ENCODE measurements at regions not wholly inside any gene's neighbourhood (a gene's known extent, or its start where the extent isn't known, plus 50 kb on each side); places are given as distances from the start of the nearest gene placed in this dataset.
"Not testable (repeated sequence)": the region's sequence is repeated elsewhere in the genome, so short reads cannot be mapped to it uniquely, and the experiment has no call there.

DNA sequence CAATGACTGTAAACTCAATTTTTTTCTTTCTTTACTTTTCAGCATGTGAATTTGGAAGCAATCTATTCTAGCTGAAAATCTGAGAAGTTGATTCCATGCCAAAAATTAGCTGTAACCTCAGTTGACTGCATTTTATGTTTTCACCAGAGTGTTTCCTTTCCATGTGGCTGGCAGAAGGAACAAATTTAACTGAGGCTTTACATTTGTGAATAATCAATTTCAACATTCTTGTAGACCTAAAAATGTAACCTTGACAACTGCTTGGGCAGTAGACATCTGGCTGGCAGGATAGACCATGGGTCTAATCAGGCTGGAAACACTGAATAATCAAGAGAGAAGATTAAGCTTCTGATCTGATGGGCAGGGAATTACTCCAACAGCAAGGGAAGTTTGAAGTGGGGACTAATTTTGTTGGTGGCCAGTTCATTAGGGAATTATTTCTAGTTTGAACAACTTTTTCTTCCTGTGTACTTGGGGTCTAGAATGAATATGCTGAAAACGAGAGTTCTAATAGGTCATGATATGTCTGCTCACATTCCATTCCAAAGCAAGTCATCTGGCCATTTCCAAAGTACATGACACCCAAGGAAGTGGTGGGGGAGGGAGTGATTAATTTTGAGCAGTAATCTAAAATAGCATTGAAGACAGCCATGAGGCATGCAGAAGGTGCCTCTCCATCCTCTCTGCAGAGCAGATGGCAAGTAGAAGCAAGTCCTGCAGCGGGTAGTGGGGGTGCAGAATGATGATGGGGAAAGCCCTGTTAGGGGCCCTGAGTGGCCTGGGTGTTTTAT is 68.2 kb downstream of the ATP23 start:
- Histone ChIP-seq H3K9me3 (ENCODE audit: insufficient read depth, low read length) (no peaks in the 10 kb centered on the region), H3K9ac (ENCODE audit: insufficient read length, low read depth) (no peak overlapping the region), H3K4me3 (ENCODE audit: insufficient read length, low read depth) (no peak overlapping the region), H3K4me1 (ENCODE audit: insufficient read depth, insufficient read length) (no peaks in the 10 kb centered on the region), H3K36me3 (ENCODE audit: insufficient read depth, insufficient read length, low read length) (no peaks in the 10 kb centered on the region), H3K27me3 (ENCODE audit: insufficient read depth, insufficient read length) (no peaks in the 10 kb centered on the region)
- DNase-seq (ENCODE audit: low read depth, low spot score): no peak
- no peak for TF ChIP-seq SUZ12 (IDR thresholded peaks at IDR 0.05; ENCODE audit: extremely low read depth, insufficient read depth, insufficient read length)
- TF ChIP-seq ZNF274 (IDR thresholded peaks at IDR 0.05; ENCODE audit: low read depth, low read length): no peak
- TF ChIP-seq YY1 (IDR thresholded peaks at IDR 0.05; ENCODE audit: insufficient read depth, insufficient read length): no peak

- Histone ChIP-seq H3K36me3 (ENCODE audit: insufficient read depth, insufficient read length, low read length) (no peaks in the 10 kb centered on the region), H3K4me1 (ENCODE audit: insufficient read depth, insufficient read length) (no peaks in the 10 kb centered on the region), H3K4me3 (ENCODE audit: insufficient read length, low read depth) (no peak overlapping the region), H3K9me3 (ENCODE audit: insufficient read depth, low read length) (no peaks in the 10 kb centered on the region), H3K9ac (ENCODE audit: insufficient read length, low read depth) (no peak overlapping the region), H3K27me3 (ENCODE audit: insufficient read depth, insufficient read length) (no peaks in the 10 kb centered on the region)
- TF ChIP-seq YY1 (IDR thresholded peaks at IDR 0.05; ENCODE audit: insufficient read depth, insufficient read length) (no peak), ZNF274 (IDR thresholded peaks at IDR 0.05; ENCODE audit: low read depth, low read length) (no peak), SUZ12 (IDR thresholded peaks at IDR 0.05; ENCODE audit: extremely low read depth, insufficient read depth, insufficient read length) (no peak)
- no peak for DNase-seq (ENCODE audit: low read depth, low spot score)
Measured at GRCh38 chr12:58011676-58012075, 70.3 kb downstream of the ATP23 start.

DNA sequence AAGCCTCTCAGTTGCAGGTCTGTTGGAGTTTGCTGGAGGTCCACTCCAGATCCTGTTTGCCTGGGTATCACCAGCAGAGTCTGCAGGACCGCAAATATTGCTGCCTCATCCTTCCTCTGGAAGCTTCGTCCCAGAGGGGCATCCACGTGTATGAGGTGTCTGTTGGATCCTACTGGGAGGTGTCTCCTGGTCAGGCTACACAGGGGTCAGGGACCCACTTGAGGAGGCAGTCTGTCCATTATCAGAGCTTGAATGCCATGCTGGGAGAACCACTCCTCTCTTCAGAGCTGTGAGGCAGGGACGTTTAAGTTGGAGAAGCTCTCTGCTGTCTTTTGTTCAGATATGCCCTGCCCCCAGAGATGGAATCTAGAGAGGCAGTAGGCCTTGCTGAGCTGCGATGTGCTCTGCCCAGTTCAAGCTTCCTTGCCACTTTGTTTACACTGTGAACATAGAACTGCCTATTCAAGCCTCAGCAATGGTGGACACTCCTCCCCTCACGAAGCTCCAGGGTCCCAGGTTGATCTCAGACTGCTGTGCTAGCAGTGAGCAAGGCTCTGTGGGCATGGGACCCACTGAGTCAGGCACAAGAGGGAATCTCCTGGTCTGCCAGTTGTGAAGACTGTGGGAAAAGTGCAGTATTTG is 81.1 kb downstream of the ATP23 start:
- H3K9me3 ChIP-seq (ENCODE audit: insufficient read depth, low read length); DNase-seq (ENCODE audit: low read depth, low spot score); H3K4me3 ChIP-seq (ENCODE audit: insufficient read length, low read depth); H3K9ac ChIP-seq (ENCODE audit: insufficient read length, low read depth); H3K4me1 ChIP-seq (ENCODE audit: insufficient read depth, insufficient read length); H3K27me3 ChIP-seq (ENCODE audit: insufficient read depth, insufficient read length); H3K36me3 ChIP-seq (ENCODE audit: insufficient read depth, insufficient read length, low read length): not testable (repeated sequence)

DNA sequence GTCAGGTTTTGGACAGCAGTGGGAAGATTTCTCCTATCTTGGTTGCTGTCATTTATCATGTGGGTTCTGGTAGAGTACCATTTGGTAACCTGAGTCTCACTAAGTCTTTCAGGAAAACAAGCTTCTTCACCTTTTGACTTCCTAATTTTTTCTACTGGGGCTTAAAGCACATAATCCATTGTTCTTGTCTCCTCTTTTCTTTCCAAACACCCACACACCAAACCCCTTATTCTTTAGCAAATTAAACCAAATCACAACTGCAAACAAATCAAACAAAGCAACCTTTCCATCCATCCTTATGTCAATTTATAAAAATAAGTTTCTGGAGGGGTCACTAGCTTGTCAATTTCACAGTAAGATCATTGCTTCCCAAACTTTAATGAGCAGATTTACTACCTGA is 84.1 kb downstream of the ATP23 start:
- TF ChIP-seq SUZ12 (IDR thresholded peaks at IDR 0.05; ENCODE audit: extremely low read depth, insufficient read depth, insufficient read length) (no peak), YY1 (IDR thresholded peaks at IDR 0.05; ENCODE audit: insufficient read depth, insufficient read length) (no peak), ZNF274 (IDR thresholded peaks at IDR 0.05; ENCODE audit: low read depth, low read length) (no peak)
- no peaks in the 10 kb centered on the region for H3K4me1 ChIP-seq (ENCODE audit: insufficient read depth, insufficient read length)
- peaks cover 4% of the 10 kb centered on the region; the same call in 1 of the 2 replicates for H3K9me3 ChIP-seq (ENCODE audit: insufficient read depth, low read length)
- H3K4me3 ChIP-seq (ENCODE audit: insufficient read length, low read depth): no peak overlapping the region
- DNase-seq (ENCODE audit: low read depth, low spot score): no peak
- H3K27me3 ChIP-seq (ENCODE audit: insufficient read depth, insufficient read length): no peaks in the 10 kb centered on the region
- no peaks in the 10 kb centered on the region for H3K36me3 ChIP-seq (ENCODE audit: insufficient read depth, insufficient read length, low read length)
- no peak overlapping the region for H3K9ac ChIP-seq (ENCODE audit: insufficient read length, low read depth)

DNA sequence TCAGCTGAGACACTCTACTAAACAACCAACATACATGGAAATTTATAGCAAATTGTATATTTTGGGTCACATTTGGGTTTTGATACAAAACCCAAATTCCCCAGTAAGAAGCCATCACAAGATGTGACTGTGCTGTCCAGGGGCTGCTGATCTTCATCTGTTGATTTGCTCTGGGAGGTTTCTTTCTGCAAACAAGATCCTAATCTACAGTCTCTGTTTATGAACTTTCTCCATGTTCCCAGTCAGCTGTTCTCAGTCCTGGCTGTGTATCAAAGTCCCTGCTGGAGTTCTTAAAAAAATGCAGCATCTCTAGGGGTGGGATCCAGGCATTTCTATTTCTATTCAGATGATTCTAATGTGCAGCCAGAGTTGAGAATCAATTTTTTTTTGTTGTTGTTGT is 85.1 kb downstream of the ATP23 start:
- H3K36me3 ChIP-seq (ENCODE audit: insufficient read depth, insufficient read length, low read length): no peaks in the 10 kb centered on the region
- H3K9ac ChIP-seq (ENCODE audit: insufficient read length, low read depth): no peak overlapping the region
- TF ChIP-seq YY1 (IDR thresholded peaks at IDR 0.05; ENCODE audit: insufficient read depth, insufficient read length) (no peak), SUZ12 (IDR thresholded peaks at IDR 0.05; ENCODE audit: extremely low read depth, insufficient read depth, insufficient read length) (no peak), ZNF274 (IDR thresholded peaks at IDR 0.05; ENCODE audit: low read depth, low read length) (no peak)
- no peak overlapping the region for H3K4me3 ChIP-seq (ENCODE audit: insufficient read length, low read depth)
- no peaks in the 10 kb centered on the region for H3K4me1 ChIP-seq (ENCODE audit: insufficient read depth, insufficient read length)
- H3K27me3 ChIP-seq (ENCODE audit: insufficient read depth, insufficient read length): no peaks in the 10 kb centered on the region
- no peak for DNase-seq (ENCODE audit: low read depth, low spot score)
- peaks cover 4% of the 10 kb centered on the region; the same call in 1 of the 2 replicates for H3K9me3 ChIP-seq (ENCODE audit: insufficient read depth, low read length)

DNA sequence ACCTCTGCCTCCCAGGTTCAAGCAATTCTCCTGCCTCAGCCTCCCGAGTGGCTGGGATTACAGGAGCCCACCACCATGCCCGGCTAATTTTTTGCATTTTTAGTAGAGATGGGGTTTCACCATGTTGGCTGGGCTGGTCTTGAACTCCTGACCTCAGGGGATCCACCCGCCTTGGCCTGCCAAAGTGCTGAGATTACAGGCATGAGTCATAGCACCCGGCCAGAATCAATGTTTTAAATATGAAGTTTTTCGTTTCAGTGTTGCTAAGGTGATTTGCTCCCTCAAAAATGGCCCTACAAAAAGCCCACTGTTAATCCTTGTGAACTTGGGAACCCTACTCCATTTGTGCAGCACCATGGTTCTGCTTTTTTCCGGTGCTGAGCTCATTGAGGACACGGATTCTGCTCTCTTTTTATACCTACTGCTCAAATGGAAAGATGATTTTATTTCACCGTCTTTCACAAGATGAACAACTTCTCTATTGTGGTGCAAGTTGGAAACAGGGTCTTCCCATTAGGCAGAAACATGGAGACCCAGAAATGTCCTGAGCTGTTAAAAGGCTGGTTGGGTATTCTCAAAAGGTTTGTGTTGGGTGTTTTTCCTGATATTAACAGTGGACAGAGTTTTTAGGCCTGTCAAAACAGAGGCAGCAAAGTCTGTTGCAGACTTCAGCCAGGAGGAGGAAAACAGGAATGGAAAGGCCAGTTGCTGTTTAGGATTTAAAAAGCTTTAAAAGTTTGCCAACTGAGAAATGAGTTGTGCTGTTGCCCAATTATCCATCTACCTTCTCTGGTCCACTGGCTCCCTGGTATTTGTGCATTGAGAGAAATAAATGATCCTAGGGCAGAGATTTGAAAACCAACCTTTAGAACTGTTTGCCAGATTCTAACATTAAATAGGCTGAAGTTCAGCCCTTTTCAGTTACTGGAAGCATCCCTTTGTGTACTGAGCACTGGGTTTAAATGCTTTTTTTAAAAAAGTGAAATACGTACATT is 85.8 kb downstream of the ATP23 start:
- H3K27me3 ChIP-seq (ENCODE audit: insufficient read depth, insufficient read length): no peaks in the 10 kb centered on the region
- peaks cover 4% of the 10 kb centered on the region; the same call in 1 of the 2 replicates for H3K9me3 ChIP-seq (ENCODE audit: insufficient read depth, low read length)
- DNase-seq (ENCODE audit: low read depth, low spot score): no peak
- H3K4me1 ChIP-seq (ENCODE audit: insufficient read depth, insufficient read length): no peaks in the 10 kb centered on the region
- TF ChIP-seq ZNF274 (IDR thresholded peaks at IDR 0.05; ENCODE audit: low read depth, low read length) (no peak), SUZ12 (IDR thresholded peaks at IDR 0.05; ENCODE audit: extremely low read depth, insufficient read depth, insufficient read length) (no peak), YY1 (IDR thresholded peaks at IDR 0.05; ENCODE audit: insufficient read depth, insufficient read length) (no peak)
- no peaks in the 10 kb centered on the region for H3K36me3 ChIP-seq (ENCODE audit: insufficient read depth, insufficient read length, low read length)
- H3K4me3 ChIP-seq (ENCODE audit: insufficient read length, low read depth): no peak overlapping the region
- no peak overlapping the region for H3K9ac ChIP-seq (ENCODE audit: insufficient read length, low read depth)

DNA sequence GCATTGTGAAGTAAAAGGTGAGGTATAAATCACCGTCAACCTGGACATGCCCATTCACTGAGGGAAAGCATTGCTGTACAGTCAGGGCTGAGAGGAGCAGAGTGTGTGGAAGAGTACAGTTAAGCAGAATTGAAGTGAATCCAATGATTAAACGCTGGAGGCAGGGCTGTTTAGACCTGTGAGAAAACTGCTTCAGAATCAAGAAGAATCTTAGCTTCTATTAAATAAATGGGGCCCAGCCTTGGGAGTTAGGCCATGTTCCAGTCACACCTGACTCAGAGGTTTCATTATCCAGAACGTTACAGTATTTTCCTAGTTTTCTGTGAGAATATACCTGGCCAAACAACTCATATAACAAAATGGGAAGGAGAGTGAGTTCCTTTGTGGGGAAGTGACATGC is 86.9 kb downstream of the ATP23 start:
- Histone ChIP-seq H3K36me3 (ENCODE audit: insufficient read depth, insufficient read length, low read length) (no peaks in the 10 kb centered on the region), H3K27me3 (ENCODE audit: insufficient read depth, insufficient read length) (no peaks in the 10 kb centered on the region), H3K4me3 (ENCODE audit: insufficient read length, low read depth) (no peak overlapping the region), H3K4me1 (ENCODE audit: insufficient read depth, insufficient read length) (no peaks in the 10 kb centered on the region), H3K9me3 (ENCODE audit: insufficient read depth, low read length) (peaks cover 4% of the 10 kb centered on the region; the same call in 1 of the 2 replicates), H3K9ac (ENCODE audit: insufficient read length, low read depth) (no peak overlapping the region)
- no peak for DNase-seq (ENCODE audit: low read depth, low spot score)
- TF ChIP-seq YY1 (IDR thresholded peaks at IDR 0.05; ENCODE audit: insufficient read depth, insufficient read length) (no peak), SUZ12 (IDR thresholded peaks at IDR 0.05; ENCODE audit: extremely low read depth, insufficient read depth, insufficient read length) (no peak), ZNF274 (IDR thresholded peaks at IDR 0.05; ENCODE audit: low read depth, low read length) (no peak)
